IMR-90 (cell line): ENCODE measurements at regions not wholly inside any gene's neighbourhood (a gene's known extent, or its start where the extent isn't known, plus 50 kb on each side); places are given as distances from the start of the nearest gene placed in this dataset.

Source experiments
- RCOR1 ChIP-seq: IDR thresholded peaks from 2 replicates; pipeline ENCODE4 v1.6.1; 2012; ENCODE audit warnings: mild to moderate bottlenecking, low read length, improper control_type of control experiment; ENCODE audit not compliant: insufficient replicate concordance
- SMC3 ChIP-seq: fragments of 150-350 bp; IDR thresholded peaks from 2 replicates; pipeline ENCODE4 v1.6.1; 2016; ENCODE audit warnings: low read depth, mild to moderate bottlenecking, antibody characterized with exemption, low read length, moderate library complexity
- TF ChIP-seq, protein P1 (sequence below): conservative IDR thresholded peaks from 2 replicates; pipeline ENCODE4 v1.5.1; 2012; ENCODE audit warnings: mild to moderate bottlenecking, low read depth, low read length, improper control_type of control experiment

DNA sequence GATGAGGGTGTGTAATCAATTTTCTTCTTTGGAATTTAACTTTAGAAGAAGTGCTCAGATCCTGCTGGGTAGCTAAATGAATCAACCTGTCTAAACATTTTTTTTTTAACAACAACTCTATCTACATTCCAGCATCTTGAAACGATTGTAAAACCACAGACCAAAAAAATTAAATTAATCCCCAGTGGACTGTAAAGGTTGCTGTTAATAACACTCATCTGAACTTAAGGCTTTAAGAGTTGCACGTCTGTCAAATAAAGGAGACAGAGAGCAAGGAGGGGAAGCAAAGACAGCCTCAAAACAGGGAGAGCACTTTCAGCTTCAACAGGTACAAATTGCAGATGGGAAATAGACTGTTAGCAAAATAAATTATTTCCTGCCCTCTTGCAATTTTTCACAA is 548.5 kb downstream of the DTWD2 start:
- TF ChIP-seq, protein P1, sequence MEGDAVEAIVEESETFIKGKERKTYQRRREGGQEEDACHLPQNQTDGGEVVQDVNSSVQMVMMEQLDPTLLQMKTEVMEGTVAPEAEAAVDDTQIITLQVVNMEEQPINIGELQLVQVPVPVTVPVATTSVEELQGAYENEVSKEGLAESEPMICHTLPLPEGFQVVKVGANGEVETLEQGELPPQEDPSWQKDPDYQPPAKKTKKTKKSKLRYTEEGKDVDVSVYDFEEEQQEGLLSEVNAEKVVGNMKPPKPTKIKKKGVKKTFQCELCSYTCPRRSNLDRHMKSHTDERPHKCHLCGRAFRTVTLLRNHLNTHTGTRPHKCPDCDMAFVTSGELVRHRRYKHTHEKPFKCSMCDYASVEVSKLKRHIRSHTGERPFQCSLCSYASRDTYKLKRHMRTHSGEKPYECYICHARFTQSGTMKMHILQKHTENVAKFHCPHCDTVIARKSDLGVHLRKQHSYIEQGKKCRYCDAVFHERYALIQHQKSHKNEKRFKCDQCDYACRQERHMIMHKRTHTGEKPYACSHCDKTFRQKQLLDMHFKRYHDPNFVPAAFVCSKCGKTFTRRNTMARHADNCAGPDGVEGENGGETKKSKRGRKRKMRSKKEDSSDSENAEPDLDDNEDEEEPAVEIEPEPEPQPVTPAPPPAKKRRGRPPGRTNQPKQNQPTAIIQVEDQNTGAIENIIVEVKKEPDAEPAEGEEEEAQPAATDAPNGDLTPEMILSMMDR: no peak
- TF ChIP-seq RCOR1 (no peak), SMC3 (no peak)
